Limb (tissue), 2 donors: ENCODE measurements at regions not wholly inside any gene's neighbourhood (a gene's known extent, or its start where the extent isn't known, plus 50 kb on each side); places are given as distances from the start of the nearest gene placed in this dataset.

Experiments
- DNase-seq, 2 donors: peaks; one replicate each; pipeline ENCODE4 v3.0.0-alpha.2; 2016; ENCODE audit errors: extremely low spot score in 2 of 2

GRCh38 chr9:126089789-126090188 lies 236.8 kb upstream of the MVB12B start:
- no peak for DNase-seq

- DNase-seq, result no peak
Measured at GRCh38 chr9:126093771-126094170, 232.9 kb upstream of the MVB12B start.

- no peak for DNase-seq
Measured at GRCh38 chr9:126095546-126096190, 231.0 kb upstream of the MVB12B start.

- DNase-seq, result no peak
Measured at GRCh38 chr9:126096340-126096739, 230.3 kb upstream of the MVB12B start.

GRCh38 chr9:126097679-126098078 lies 228.9 kb upstream of the MVB12B start:
- no peak for DNase-seq

- DNase-seq, result no peak
Measured at GRCh38 chr9:126106404-126106803, 220.2 kb upstream of the MVB12B start.

GRCh38 chr9:126107693-126108092 lies 218.9 kb upstream of the MVB12B start:
- no peak for DNase-seq

GRCh38 chr9:126108240-126108639 lies 218.4 kb upstream of the MVB12B start:
- DNase-seq, result peak in 1 of 2 donors; percentile 38

- no peak for DNase-seq
Measured at GRCh38 chr9:126109575-126109974, 217.1 kb upstream of the MVB12B start.

- DNase-seq, result peak in 1 of 2 donors; percentile 8
Measured at GRCh38 chr9:126111556-126111955, 215.1 kb upstream of the MVB12B start.

- peak in 1 of 2 donors; percentile 4 for DNase-seq
Measured at GRCh38 chr9:126112135-126112720, 214.4 kb upstream of the MVB12B start.

- DNase-seq, result no peak
Measured at GRCh38 chr9:126113176-126113575, 213.5 kb upstream of the MVB12B start.

- no peak for DNase-seq
Measured at GRCh38 chr9:126113756-126114408, 212.7 kb upstream of the MVB12B start.

- DNase-seq, result no peak
Measured at GRCh38 chr9:126114409-126114760, 212.2 kb upstream of the MVB12B start.

GRCh38 chr9:126114850-126115460 lies 211.7 kb upstream of the MVB12B start:
- DNase-seq, result no peak

GRCh38 chr9:126116351-126117157 lies 210.1 kb upstream of the MVB12B start:
- DNase-seq, result no peak

- no peak for DNase-seq
Measured at GRCh38 chr9:126117158-126117425, 209.5 kb upstream of the MVB12B start.

GRCh38 chr9:126117631-126118030 lies 209.0 kb upstream of the MVB12B start:
- DNase-seq, result no peak

- no peak for DNase-seq
Measured at GRCh38 chr9:126119731-126120130, 206.9 kb upstream of the MVB12B start.

GRCh38 chr9:126122901-126123616 lies 203.6 kb upstream of the MVB12B start:
- no peak for DNase-seq

GRCh38 chr9:126123927-126124326 lies 202.7 kb upstream of the MVB12B start:
- no peak for DNase-seq
